GM19438 (cell line): ENCODE measurements at regions not wholly inside any gene's neighbourhood (a gene's known extent, or its start where the extent isn't known, plus 50 kb on each side); places are given as distances from the start of the nearest gene placed in this dataset.
"Not testable (repeated sequence)": the region's sequence is repeated elsewhere in the genome, so short reads cannot be mapped to it uniquely, and the experiment has no call there.

Source experiments
- ATAC-seq: cut with Tn5 transposase; IDR thresholded peaks from one replicate; pipeline ENCODE4 v1.9.1; 2021; ENCODE audit warnings: low read depth; ENCODE audit not compliant: unreplicated experiment

DNA sequence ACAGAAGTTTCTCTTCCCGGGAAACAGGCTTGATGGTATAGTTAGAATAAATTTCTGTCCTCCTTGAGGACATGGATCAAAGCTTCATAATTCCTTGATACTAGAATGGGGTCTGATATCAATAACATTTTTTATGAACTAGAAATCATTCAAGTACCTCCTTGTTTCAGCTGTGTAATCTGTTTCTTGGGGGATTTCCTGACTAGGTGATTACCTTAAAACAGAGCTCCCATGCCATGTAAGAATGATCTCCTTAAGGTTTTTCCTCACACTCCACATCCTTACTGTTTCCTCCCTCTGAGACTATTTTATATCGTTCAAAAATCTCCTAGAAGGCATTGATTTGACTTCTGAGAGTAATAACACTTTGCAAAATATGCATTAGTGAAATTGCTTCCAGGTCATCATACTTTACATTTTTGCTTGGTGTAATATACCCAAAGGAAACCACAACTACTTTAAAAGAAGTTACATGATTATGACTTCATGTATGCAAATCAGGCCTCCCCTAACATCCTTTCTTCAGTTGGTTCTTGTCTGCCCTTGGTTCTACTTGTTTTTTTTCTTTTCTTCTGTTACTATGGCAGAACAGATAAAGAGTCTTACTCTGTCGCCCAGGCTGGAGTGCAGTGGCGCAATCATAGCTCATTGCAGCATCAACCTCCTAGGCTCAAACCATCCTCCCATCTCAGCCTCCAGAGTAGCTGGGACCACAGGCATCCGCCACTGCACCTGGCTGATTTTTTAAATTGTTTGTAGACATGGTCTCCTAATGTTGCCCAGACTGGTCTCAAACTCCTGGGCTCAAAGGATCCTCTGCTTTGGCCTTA lies 388.8 kb downstream of the ZFHX3 start:
- ATAC-seq: no peak

DNA sequence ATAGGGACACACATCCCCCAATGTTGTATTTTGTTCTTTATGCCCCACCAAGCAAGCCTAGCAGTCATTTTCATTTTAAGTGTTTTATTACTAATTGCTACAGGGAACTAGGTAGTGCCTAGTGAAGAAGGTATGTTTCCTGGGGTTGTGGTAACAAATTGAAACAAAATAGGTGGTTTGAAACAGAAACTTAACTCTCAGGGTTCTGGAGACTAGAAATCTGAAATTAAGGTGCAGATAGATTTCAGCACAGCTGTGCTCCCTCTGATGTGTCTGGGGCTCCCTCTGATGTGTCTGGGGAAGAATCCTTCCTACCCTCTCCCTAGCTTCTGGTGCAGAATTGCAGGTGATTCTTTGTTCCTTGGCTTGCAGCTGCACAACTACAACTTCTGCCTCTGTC lies 390.1 kb downstream of the ZFHX3 start:
- ATAC-seq: peak; percentile 90

DNA sequence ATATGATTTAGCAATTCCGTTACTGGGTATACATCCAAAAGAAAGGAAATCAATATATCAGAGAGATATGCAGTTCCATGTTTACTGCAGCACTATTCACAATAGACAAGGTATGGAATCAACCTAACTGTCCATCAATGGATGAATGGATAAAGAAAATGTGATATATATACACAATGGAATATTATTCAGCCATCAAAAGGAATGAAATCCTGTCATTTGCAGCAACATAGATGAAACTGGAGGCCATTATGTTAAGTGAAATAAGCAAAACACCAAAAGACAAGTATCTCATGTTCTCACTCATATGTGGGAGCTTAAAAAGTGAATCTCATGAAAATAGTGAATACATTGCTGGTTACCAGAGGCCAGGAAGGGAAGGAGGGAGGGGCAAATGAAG lies 390.8 kb downstream of the ZFHX3 start:
- no peak for ATAC-seq

DNA sequence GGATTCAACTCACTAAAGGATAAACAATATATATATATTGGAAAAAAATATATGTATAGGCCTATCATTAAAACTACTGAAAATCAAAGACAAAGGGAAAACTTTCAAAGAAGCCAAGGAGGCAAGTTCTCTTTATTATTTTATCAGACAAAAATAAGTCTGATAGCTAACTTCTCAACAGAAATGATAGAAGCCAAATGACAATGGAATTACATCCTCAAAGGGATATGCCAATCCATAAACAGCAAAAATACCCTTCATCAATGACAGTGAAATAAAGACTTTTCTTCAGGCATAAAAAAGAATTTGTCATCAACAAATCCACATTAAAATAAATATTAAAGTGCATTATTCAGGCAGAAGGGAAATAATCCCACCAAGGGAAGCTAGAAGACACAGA lies 393.4 kb downstream of the ZFHX3 start:
- no peak for ATAC-seq

DNA sequence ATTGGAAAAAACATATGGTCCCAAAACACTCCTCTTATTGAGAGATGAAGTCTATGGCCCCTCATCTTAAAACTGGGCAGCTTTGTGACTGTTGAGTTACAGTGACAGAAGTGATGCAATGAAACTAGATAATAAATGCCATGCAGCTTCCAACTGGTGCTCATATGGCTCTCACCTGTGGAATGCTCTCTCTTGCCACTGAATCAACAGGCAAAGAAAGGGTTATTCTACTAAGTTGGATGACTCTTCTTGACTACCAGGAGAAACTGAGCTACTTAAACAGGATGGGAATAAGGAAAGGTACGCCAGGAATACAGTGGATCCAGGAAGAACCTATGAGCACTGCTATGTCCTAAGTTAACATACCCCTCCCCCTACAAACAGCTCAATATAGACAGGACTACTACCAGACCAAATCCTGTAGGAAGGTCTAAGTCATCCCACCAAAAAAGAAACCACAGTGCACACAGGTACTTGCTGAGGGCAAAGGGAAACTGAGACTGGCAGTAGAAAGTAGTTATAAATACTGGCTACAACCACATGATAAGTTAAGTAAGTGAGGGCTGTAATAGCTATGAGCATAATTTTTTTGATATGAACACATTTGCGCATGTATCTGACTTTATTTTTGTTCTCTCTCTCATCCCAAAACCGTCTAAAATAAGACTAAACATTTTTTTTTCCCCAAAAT lies 398.5 kb downstream of the ZFHX3 start:
- ATAC-seq: no peak

DNA sequence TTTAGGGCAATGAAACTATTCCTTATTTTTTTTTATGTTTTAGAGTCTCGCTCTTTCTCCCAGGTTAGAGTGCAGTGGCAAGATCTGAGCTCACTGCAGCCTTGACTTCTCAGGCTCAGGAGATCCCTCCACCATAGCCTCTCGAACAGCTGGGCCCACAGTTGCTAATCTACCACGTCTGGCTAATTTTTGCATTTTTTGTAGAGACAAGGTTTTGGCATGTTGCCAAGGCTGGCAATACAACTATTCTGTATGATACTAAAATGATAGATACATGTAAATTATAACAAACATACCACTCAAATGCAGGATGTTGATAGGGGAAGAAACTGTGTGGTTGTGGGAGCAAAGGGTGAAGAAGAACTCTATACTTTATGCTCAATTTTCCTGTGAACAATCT lies 401.3 kb downstream of the ZFHX3 start:
- ATAC-seq: no peak

DNA sequence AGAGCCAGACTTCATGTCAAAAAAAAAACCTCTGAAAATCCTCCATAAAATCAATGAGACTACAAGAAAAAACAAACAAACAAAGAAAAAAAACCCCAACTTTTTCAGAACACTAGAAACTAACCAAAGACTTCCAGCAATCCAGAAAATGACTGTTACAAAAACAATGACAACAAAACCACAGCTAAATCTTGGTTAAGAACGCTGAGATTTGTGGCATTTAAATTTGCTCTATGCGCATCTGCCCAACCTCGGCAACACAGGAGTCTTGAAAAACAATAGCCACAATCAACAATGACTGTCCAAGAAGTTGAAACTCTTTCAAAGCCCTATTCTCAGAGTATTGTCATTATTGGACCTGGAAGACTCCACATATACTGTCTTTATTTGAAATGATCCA lies 402.4 kb downstream of the ZFHX3 start:
- ATAC-seq: no peak

DNA sequence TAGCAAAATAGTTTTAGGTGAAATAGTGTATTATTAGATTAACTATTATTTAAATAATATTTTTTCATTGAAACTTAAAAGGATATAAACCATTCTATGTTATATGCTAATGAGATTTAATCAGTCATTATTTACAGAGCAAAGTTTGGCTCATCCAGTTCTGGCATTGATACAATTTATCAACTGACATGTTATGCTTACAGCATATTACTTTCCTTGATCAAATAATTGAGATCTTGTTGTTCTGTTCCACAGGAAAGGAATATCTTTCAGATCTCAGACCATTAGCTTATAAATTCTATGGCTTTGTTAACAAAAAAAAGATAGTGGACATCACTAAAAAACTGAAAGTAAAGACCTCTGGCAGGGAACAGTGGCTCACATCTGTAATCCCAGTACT lies 403.0 kb downstream of the ZFHX3 start:
- no peak for ATAC-seq

DNA sequence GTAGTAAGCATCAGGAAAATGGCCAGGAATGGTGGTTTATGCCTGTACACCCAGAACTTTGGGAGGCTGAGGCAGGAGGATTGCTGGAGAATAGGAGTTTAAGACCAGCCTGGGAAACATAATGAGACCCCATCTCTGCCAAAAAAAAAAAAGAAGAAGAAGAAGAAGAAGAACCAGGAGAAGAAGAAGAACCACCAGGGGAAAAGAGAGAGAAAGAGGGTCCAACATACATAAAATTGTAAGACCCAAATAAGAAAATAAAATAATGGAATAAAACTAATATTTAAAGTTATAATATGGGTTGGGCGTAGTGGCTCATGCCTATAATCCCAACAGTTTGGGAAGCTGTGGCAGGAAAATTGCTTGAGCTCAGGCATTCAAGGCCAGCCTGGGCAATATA lies 408.4 kb downstream of the ZFHX3 start:
- no peak for ATAC-seq

DNA sequence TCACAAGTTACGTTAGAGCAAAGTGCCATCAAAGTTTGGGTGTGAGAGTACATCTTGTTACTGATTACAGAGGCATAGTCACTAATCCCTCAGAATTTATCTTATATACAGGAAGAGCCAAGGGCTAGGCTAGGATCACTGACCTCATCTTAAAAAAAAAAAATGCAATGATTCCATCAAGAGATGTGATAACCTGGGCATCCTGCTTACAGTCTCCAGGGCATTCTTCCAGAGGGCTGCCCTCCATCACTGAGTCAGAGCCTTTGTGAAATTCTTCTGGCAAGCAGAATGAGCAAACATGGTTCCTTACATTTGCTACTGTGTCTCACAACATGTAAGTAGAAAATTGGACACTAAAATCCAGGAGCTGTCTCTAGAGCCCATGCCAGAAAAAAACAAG lies 410.6 kb downstream of the ZFHX3 start:
- no peak for ATAC-seq

DNA sequence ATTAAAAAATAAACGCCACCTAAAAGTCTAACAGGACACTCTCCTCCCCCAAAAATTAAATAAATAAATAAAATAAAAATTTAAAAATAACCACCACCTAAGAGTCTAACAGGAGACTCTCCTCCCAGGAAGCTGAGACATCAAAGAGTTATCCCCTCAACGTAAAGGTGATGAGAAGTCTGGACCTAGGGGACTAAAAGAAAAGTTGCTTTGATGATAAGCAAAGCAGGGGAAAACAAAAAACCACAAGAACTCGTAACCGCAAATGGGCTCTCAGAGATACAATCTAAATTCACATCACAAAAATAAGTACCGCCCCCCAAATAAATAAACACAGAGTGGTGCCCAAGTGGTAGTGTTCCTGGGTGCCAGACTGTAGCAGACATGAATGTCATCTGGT lies 412.2 kb downstream of the ZFHX3 start:
- no peak for ATAC-seq

DNA sequence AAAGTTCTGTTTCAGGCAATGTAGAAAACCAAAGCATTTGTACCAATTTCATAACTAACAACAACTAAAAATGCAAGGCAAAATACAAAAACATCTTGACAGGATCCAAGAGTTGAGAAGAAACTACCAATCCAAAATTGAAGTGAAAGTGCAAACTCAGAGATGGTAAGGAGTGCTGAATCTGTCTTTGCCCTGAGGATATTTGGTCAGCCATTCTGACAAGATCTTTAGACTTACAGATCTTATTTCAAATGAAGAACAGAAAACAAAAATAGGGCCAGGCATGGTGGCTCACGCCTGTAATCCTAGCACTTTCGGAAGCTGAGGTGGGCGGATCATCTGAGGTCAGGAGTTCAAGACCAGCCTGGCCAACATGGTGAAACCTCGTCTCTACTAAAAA lies 412.8 kb downstream of the ZFHX3 start:
- no peak for ATAC-seq

DNA sequence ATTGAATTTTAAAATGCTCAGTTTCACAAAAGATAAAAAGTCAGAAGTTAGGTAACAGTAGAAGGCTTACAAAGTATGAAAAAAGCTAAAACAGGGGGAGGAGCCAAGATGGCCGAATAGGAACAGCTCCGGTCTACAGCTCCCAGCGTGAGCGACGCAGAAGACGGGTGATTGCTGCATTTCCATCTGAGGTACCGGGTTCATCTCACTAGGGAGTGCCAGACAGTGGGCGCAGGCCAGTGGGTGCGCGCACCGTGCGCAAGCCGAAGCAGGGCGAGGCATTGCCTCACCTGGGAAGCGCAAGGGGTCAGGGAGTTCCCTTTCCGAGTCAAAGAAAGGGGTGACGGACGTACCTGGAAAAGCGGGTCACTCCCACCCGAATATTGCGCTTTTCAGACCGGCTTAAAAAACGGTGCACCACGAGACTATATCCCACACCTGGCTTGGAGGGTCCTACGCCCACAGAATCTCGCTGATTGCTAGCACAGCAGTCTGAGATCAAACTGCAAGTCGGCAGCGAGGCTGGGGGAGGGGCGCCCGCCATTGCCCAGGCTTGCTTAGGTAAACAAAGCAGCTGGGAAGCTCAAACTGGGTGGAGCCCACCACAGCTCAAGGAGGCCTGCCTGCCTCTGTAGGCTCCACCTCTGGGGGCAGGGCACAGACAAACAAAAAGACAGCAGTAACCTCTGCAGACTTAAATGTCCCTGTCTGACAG lies 420.6 kb downstream of the ZFHX3 start:
- ATAC-seq: not testable (repeated sequence)

DNA sequence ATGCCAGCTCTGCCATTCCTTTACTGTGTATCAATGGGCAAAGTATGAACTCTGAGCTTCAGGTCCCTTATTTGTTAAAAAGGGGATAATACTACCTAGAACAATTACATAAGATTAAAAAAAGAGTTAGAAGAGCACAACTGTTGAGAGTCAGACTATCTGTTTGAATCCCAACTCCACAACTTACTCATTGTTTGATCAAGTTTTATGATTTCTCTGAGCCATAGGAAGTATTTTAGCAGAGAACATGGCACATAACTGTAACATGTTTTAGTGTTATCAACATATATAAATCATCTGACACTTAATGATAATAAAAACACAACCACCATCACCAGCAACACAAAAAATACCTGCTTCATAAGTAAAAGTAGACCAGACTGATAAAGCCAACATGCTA lies 421.3 kb downstream of the ZFHX3 start:
- ATAC-seq: no peak

DNA sequence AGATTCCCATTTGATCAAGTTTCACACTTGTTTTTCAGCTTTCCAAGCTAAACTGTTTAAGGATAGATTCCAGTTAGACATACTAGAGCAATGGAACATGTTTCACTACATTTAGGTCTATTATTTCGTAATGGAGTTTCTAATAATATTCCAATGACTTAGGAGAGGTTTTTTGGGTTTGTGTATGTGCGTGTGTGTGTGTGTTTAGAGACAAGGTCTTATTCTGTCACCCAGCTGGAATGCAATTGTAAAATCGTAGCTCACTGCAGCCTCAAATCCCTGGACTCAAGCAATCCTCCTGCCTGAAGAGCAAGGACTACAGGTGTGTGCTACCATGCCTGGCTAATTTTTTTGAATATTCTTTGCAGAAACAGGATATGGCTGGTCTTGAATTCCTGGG lies 426.3 kb downstream of the ZFHX3 start:
- no peak for ATAC-seq

DNA sequence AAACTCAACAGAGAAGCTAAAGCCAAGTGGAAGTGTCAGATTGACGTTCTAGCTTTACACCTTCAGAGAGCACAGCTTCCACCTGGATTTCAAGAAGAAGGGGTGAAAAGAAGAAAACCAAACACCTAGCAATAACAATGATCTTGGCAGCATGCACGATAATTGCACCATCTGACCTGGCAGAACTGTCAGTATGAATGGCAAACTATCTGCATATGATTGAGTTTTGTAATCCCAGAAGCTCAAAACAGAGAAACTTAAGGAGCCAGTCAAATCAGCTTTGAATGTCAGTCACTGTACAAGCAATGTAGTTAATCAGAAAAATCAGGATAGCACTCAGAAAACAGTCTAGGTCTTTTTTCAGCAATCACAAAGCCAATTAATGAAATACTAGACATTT lies 427.1 kb downstream of the ZFHX3 start:
- ATAC-seq: no peak

DNA sequence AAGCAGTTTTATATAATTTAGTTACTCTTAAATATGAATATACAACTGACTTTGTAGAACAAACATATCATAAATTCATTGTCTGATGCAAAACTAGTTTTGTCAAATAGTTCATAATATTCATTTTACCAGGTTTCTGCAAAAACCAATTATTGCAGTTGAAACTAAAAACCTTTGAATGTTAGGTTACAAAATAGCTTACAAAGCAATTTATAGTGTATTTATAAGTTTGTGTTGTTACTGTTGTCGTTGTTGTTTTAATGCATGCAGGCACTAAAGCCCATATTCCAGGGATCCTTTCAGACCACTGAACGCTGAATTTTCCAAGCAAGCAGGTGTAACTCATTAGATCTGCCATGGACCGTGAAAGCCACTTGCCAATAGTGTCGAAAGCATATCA lies 427.6 kb downstream of the ZFHX3 start:
- ATAC-seq: no peak

DNA sequence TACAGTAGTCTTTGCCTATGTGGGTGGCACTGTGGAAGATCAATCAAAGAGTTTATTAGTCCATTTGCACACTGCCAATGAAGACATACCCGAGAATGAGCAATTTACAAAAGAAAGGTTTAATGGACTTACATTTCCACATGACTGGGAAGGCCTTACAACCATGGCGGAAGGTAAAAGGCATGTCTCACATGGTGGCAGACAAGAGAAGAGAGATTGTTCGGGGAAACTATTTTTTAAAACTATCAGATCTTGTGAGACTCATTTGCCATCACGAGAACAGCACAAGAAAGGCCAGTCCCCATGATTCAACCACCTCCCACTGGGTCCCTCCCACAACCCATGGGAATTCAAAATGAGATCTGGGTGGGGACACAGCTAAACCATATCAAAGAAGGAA lies 432.1 kb downstream of the ZFHX3 start:
- no peak for ATAC-seq

DNA sequence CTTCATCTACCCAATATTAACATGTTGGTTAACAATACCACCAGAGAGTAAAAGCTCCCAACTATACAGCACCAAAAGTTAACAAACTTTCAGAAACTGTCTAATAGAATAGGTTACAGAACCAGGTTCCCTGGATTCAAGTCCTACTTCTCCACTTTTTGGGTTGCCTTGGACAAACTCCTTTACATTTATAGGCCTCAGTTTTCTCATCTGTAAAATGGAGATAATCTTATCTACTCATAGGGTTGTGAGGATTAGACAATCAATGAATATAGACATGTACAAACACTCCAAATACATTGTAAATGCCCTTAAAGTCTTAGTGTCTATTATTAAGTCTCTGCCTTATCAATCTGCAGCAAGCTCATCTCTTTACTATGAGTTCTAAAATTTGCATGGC lies 435.2 kb downstream of the ZFHX3 start:
- ATAC-seq: no peak

DNA sequence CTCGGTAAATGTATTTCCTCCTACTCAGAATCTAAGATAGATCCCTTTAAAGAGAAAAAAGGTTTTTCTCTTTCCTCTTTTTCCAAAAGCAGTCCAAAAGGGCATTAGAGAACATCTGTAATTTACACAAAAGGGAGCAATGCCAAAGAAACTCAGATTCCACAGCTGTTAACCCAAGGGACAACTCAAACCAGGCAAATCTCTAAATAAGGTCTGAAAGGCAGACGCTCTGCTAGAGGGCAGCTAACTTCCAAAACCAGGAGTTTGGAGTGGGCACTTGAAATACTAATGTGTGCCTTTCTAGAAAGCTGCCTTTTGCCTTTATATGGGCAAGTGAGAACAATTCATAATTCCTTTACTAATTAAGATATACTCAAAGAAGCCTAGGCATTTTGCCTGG lies 435.7 kb downstream of the ZFHX3 start:
- no peak for ATAC-seq

DNA sequence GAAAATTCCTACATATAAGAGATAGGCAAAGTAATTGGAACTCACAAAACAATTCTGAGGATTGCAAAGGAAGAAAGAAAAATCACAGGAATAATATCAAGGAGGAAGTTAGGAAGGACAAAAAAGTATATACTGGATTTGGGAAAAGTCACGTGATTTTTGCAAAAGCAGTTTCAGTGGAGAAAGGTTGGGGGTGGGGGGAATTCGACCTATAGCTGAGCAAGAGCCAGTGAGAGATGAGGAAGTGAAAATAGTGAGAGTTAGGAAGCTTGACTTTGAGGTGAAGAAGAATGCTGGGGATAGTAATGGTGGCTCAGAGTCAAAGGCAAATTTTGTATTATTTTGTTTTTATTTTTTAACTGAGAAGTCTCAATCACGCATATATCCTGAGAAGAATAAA lies 438.0 kb upstream of the PMFBP1 start:
- no peak for ATAC-seq

DNA sequence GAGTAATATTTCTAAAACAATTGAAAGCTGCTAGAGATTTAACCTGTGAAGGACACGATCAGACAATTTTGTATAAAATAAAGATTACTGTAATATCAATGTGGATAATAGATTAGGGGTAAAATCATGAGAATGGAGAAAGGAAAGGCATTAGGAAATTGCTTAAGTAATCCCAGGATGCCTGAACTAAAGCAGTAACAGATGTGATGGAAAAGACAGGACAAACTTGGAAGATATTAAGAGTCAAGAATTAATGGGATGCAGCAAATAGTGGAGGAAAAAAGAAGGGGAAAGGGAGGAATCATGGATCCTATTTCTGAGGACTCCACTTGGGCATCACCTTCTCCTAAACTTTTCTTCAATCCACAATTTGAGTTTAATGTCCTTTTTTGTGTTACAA lies 437.1 kb upstream of the PMFBP1 start:
- no peak for ATAC-seq
